ENCODE measurements at regions not wholly inside any gene's neighbourhood (a gene's known extent, or its start where the extent isn't known, plus 50 kb on each side); places are given as distances from the start of the nearest gene placed in this dataset.

DNA sequence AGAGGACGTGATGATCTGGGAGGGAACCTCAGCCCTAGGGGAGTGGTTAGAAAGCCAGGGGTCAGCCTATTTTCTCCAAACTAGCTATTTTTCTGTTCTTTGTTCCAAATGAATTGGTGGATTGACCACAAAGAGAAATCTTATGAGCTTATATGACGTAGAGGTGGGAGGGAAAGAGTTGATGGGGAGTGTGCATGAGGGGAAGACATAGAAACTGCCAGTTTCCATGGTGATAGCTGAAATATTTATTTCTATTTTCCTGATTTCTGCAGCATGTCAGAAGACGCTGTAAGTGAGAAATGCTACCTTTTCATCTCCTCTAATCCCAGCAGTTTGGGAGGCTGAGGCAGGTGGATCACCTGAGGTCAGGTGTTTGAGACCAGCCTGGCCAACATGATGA, 51.4 kb upstream of the CISTR start:
- no peak for DNase-seq

- DNase-seq, result no peak
Measured at GRCh38 chr12:53803703-53804102, 51.9 kb upstream of the CISTR start.

DNA sequence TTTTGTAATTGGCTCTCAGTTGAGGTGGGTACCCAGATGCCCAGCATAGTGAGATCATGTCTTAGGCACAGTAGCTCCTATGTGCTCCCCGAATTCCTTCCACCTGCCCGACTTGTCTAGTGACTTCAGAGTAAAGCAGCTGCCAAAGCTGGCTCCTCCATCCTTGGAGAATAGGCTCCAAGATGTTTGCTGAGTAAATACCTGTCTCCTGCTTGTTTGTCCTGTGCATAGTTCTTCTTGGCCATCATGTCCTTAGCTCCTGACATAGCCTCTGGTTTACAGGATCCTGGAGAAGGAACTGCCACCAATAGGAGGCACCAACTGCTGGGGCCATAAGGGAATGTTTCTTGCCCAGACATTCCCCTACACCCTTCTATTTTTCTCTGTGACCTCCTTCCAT, 52.6 kb upstream of the CISTR start:
- no peak for DNase-seq

DNA sequence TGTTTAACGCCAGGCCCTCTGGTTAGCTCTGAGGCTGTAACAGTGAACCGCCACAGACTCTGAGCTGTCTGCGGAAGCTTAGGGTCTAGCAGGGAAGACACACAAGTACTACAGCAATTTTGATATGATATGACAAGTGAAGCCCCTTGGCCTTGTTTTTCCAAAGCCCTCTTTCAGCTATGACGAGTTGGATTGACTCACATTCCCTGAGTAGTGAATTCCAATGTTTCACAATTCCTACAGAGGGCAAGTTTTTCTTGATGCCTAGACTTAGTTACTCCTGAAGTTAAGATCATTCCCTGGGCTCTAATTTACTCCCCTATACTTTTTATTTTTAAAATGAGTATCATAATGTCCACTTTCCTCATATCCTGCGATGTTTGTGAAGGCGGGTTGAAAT, 53.3 kb upstream of the CISTR start:
- DNase-seq, result peak; percentile 33

DNA sequence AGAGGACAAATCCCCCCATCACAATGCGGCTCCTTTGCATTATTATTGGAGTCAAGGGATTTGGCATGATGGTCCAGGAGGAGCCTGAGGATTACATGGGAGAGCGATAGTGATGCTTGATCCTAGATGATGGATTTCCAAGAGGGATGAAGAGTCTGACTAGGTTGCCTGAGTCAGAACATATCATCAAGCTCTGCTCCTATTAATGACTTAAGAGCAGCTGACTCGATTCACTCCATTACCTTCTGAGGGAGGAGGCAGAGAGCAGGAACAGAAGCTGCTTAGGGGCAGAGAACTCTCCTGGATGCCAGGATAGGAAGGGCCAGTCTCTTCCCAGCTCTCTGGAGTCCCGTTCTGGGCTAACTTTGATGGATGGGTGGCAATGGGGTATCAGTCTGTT, 54.0 kb upstream of the CISTR start:
- no peak for DNase-seq

- peak; percentile 34 for DNase-seq
Measured at GRCh38 chr12:53806721-53807120, 54.9 kb upstream of the CISTR start.

DNA sequence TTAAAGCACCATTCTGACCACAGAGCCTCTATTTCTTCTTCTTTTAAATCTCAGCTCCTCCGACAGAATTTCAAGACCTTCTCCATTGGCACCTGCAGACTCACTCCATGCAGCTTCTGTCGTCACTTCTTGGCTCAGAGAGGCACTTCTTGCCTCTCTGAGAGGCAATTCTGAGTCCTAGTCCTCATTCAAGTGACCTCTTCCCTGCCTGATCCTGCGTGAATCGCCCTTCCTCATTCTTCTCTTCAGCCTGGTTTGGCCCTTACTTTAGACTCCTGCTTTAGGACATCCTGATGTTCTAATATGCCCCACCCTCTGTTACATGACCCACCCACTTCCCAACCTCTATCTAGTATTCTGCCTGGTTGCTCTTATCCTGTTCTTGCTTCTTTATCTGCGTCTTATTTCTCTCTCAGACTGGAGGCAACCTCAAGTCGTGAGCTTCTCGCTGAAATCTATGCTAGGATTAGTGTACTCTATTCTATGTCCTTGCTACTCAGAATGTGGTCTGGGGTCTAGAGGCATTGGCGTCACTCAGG, 55.6 kb upstream of the CISTR start:
- DNase-seq, result no peak

GRCh38 chr12:53808023-53808705, 56.4 kb upstream of the CISTR start:
- DNase-seq, result no peak

GRCh38 chr12:53809005-53809404, 57.2 kb upstream of the CISTR start:
- no peak for DNase-seq

- DNase-seq, result no peak
Measured at GRCh38 chr12:53810950-53811349, 59.2 kb upstream of the CISTR start.

GRCh38 chr12:53811606-53812005, 59.8 kb upstream of the CISTR start:
- DNase-seq, result no peak

DNA sequence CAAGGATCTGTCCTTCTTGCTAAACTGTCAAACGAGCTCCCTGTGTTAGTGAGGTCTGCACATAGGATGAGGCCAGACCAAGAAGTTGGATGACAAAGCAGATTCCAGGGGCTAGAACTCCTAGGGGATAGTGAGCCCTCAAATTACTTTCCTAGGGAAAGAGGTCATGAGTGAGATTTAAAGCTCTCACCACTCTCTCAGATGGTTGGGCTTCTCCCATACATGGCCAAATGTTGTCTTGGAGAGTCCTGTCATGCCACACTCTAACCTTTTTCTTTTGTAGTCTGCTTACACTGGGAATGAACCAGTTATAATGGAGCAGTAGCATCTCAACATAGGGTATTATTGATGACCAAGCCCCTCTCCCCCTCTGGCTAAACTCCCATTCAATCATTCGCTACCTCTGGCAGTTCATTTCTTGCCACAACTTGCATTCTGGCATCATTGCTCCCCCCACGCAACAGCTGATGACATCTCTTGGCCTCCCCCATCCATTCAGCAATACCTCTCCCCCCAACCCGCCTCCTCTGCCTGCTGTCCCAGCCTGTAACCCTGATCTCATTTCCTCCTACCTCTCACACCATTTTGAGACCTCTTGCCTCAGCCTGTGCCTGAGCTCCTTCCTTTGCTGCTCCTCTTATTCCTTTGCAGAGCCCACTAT, 64.7 kb upstream of the CISTR start:
- DNase-seq, result no peak

- no peak for DNase-seq
Measured at GRCh38 chr12:53817021-53817389, 65.2 kb upstream of the CISTR start.

DNA sequence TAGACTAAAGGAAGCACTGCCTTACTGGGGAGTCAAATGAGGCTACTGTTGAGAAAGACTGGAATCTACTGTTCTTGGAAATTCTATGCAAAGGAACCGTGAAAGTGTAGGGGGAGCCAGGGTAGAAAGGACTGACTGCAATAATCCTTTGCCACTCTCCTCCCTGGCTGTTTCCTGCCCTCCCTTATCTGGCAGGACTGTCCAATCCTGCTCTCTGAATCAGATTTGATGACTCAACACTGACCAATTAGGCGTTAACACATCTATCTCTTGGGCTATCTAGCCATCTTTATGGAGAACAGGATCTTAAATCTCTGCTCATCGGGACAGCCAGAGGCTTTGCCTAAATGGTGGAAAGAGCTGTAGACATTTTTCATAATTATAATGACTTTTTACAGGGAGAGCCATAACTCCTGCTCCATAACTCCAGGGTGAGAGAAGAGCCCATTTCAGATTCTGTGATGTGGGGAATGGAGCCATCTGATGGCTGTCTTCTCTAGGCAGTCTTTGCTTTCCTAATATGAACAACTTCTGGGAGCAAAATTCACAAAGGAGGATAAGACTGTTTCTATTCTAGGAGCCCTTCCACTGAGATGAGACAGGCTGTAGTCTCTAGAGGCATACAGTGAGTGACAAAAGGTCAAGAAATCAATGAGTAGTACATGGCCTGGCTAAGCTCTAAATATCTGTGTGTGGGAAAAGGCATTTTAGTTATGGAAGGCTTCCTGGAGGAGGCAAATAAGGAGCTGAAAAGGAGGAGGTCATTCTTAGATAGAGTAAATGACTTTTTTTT, 68.9 kb upstream of the CISTR start:
- DNase-seq, result peak; percentile 74

DNA sequence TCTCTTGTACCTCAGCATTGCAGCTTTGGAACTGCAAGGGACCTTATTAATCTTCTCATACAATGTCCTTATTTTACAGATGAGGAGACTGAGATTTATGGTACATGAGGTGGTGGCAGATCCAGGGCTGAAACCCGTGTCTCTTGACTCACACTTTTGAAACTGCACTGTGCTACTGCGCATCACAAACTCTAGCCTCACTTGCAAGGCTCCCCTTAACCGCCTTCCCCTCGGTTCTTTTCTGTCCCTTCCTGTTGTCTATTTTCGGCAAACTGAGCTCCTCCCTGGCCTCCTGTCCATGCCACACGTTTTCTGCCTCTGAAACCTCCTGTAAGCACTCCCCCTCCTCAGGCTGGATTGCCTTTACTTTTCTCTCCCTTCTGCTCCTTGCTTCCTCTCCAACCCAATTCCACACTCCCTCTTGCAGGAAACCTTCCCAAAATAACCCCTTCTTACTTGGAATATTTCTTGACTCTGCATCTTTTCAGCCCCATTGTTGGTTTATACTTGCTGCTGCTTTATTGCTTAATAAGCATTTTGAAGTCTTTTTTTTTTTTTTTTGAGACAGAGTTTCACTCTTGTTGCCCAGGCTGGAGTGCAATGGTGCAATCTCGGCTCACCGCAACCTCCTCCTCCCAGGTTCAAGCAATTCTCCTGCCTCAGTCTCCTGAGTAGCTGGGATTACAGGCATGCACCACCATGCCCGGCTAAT, 72.4 kb upstream of the CISTR start:
- DNase-seq, result no peak

DNA sequence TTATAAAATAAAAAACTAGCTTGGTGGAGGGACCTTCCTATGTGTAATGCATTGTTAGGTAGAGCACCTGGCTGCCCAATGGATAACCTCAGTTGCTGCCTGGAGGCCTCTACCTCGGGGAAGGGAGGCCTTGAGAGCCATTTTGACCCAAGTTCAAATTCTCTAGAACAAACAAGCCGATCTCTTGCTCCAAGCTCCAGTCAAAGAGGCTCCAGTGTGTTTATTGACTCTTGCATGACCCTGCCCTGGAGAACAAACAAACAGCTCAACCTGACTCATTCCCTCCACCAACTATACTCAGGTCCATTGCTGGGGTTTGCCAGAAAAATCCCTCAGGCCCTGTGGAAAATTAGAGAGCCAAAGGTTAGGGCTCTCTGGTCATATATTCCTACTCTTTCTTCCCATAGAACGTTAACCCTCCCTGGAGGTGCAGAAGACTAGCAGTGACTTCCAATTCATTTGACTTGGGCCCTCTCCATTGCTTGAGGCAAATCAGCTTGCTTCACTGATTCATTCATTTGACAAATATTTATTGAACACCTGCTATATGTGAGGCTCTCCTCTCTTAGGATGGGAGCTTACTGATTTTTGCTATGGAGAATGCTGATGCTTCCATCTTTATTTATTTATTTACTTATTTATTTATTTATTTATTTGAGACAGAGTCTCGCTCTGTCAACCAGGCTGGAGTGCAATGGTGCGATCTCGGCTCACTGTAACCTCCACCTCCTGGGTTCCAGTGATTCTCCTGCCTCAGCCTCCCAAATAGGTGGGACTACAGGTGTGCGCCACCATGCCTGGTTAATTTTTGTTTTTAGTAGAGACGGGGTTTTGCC, 73.7 kb upstream of the CISTR start:
- DNase-seq, result peak; percentile 46

DNA sequence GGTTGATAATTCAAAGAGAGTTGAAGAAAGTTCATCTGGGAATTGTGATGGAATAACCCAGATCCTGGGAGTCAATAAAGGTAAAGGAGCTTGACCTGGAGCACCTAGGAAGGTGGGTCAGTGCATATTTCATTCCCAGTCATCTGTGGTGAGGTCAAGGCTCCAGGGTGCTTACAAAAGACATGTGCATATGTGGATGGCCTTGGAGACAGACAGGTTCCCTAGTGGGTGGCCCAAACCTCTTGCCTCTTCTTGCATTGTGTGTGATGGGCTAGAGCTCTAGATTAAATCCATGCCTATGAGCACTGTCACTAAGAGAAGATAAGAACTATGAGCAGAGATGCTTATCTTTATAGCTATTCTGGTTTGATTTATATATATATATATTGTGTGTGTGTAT, 75.5 kb upstream of the CISTR start:
- no peak for DNase-seq

DNA sequence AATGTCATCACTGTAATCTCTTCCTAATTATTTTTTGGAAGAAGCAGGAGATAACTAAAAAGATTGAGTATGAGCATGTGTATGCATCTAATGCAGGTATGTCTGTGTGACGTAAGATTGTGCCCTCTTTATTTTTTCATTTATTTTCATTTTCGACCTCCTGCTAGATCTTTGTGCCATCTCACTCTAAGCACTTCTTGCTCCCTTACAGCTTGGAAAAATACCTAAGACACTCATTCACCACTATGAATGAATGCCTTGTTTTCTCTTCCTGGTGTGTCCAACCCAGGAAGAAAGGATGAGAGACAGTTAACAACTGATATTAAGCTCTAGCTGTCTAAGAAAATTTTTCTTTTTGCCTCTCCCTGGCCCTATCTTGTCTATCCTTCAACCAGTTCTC, 76.8 kb upstream of the CISTR start:
- DNase-seq, result no peak

DNA sequence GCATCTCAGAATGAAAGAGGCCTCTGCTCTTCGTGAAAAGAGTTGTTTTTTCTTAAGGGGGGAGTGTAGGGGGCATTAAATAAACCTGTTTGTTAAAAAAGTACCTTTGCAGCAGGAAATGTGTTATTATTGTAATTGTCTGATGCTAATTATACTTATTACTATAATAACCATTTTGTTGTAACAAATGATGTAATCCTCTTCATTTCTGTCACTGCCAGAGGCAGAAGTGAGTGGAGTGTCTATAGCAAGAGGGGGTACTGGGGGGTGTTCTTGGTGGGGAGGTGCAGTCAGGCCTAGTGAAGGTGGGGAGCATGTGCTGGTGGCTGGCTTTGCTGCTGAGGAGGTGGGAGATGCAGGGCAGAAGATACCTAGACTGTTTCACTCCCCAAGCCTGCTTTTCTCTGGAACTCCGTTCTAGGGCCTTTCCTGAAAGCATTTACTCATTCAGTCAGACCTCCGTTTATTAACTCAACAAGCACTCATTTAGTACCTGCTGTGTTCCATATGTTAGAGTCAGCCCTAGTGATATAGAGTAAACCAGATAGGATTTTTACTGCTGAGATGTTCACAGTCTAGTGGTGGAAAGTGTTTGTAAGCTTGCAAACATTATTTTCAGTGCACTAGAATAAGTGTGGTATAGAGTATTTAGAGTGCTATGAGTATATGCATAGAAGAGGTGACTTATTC, 77.5 kb upstream of the CISTR start:
- no peak for DNase-seq

DNA sequence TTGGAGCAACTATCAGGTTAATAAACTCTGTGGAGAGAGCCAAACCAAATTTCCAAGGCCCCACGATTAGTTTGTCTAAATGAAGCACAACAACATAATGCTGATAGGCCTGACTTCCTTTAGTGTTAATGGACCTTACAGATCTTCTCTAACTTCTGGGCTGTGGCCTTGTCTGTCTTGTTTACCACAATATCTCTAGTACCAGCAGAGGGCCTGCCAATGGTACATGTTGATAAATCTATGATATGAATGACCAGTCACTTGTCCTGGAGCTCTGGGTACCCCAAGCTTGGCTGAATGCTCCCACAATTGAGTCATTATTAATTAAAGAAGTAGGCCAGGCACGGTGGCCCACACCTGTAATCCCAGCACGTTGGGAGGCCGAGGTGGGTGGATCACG, 78.9 kb upstream of the CISTR start:
- DNase-seq, result no peak

- no peak for DNase-seq
Measured at GRCh38 chr12:53836119-53836655, 84.4 kb upstream of the CISTR start.

All from EL (cell line).